HG02943 (cell line): ENCODE measurements at regions not wholly inside any gene's neighbourhood (a gene's known extent, or its start where the extent isn't known, plus 50 kb on each side); places are given as distances from the start of the nearest gene placed in this dataset.

Experiments
- ATAC-seq: cut with Tn5 transposase; IDR thresholded peaks from one replicate; pipeline ENCODE4 v1.9.1; 2021; ENCODE audit warnings: mild to moderate bottlenecking, low read depth, moderate library complexity; ENCODE audit not compliant: unreplicated experiment

GRCh38 chr6:147621263-147621662, 112.8 kb downstream of the SAMD5 start:
- ATAC-seq, result no peak

DNA sequence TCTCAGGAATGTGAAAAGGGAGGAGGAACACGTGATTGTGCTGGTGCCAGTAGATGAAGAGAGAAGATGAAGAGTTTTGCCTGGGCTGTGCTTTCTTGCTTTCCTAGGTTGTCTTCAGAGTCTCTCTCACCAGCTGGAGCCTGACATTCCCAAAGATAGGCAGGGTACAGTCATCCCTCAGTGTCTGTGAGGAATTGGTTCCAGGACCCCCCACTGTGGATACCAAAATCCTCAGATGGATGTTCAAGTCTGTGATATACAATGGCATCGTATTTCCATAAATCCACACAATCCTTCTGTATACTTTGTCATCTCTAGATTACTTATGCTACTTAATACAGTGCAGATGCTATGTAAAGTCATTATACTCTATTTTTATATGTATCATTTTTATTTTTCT, 113.5 kb downstream of the SAMD5 start:
- ATAC-seq, result no peak

DNA sequence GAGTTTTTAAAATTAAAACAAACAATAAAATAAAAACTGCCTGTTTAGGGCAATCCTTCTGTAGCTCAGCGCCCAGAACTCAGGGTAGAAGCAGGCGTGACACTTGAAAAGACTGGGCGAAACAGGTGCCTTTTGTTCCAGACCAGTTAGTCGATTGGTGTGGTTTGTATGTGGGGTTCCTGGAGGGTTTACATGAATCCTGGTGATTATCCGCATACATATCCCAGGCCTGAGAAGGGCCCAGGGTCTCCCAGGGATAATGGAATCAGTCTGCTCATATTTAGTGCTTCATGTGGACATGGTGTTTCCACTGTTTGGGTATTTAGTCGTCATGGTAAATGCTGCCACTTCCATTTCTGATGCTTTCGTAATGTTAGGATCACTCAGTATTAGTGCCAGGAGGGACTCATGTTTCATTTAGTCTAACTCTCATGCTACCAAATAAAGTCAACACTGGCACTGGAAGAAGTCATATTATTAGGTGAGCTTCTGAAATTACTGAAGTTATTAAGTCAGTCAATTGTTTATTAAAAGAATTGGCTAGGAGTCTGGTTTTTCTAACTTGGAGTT, 116.5 kb downstream of the SAMD5 start:
- no peak for ATAC-seq

DNA sequence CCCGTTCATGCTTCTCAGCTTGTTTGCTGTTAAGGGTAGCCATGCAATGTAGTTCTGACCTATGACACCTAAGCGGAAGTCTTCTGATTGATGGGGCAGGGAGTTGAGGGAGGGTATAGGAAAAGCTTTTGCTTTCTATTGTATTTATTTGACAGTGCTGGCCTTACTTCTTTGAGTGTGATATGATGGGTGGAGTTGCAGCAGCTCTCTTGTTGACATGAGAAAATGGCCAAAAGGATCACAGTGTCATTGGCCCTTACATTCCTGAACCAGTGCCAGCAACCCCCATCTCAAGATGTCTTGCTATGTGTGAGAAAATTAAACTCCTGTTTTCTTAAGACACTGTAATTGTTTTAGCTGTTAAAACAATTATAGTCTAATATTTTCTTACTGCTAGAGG, 117.5 kb downstream of the SAMD5 start:
- no peak for ATAC-seq

- no peak for ATAC-seq
These were observed 118.9 kb downstream of the SAMD5 start for GRCh38 chr6:147627411-147627810.

DNA sequence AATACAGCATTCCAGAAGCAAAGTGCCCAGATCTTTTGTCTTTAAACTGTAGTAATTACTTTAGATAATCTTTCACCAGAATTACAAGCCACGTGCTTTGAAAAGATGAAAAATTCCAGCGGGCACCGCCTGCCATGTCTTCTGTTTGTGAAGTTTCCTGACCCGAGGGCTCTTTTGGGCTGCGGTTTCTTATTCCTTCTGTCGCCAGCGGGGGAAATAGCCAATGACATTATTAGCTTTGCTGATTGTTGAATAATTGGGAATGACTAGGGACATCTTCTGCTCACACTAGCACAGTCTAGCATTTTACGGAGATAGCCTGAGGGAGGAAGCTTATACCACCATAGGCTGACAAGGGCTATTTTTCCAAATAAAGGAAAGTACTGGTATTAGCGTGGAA, 124.7 kb downstream of the SAMD5 start:
- no peak for ATAC-seq

DNA sequence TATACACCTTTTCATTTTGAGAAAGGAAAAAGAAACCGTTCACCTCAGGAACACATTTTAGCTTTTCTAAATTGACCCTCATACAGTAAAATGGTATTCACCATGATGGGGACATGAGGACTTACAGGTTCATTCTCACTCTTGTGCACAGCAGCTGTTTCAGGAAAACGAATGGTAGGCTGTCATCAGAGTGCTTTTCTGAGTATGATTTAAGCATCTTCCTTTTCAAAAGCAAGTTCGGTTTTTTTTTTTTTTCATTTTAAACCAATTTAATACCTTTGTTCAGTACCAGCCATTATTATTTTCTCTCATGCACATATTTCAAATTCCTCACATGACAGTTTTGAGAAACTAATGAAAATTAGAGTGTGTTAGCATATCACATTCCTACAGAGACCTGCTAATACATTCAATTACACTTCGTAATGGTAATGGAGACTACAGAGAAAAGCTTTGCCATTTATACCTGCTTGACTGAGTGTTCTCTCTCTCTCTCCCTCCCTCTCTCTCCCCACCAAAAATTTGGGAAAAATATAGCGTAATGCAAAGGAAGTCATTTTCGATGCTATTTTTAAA, 129.2 kb downstream of the SAMD5 start:
- no peak for ATAC-seq

GRCh38 chr6:147639279-147639678, 130.8 kb downstream of the SAMD5 start:
- no peak for ATAC-seq

GRCh38 chr6:147640606-147641005, 132.1 kb downstream of the SAMD5 start:
- ATAC-seq, result no peak

GRCh38 chr6:147641511-147641910, 133.0 kb downstream of the SAMD5 start:
- ATAC-seq, result no peak

DNA sequence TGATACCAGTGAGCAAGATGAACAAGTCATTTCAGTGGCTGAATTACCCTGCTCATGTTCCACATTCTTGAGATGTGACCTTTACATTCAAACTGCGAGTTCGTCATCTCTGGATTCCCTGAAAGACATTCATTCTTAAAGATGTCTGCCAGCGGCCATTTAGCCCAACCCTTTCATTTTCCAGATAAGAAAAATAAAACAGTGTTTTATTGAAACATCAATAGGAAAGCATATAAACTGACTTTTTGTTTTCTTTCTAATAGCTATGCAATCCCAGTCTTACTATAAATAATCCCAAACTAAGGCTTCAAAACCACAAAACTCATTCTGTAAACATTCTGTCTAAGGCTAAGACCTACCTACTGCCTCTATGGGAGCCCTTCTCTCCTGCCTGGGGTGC, 134.0 kb downstream of the SAMD5 start:
- ATAC-seq, result no peak

DNA sequence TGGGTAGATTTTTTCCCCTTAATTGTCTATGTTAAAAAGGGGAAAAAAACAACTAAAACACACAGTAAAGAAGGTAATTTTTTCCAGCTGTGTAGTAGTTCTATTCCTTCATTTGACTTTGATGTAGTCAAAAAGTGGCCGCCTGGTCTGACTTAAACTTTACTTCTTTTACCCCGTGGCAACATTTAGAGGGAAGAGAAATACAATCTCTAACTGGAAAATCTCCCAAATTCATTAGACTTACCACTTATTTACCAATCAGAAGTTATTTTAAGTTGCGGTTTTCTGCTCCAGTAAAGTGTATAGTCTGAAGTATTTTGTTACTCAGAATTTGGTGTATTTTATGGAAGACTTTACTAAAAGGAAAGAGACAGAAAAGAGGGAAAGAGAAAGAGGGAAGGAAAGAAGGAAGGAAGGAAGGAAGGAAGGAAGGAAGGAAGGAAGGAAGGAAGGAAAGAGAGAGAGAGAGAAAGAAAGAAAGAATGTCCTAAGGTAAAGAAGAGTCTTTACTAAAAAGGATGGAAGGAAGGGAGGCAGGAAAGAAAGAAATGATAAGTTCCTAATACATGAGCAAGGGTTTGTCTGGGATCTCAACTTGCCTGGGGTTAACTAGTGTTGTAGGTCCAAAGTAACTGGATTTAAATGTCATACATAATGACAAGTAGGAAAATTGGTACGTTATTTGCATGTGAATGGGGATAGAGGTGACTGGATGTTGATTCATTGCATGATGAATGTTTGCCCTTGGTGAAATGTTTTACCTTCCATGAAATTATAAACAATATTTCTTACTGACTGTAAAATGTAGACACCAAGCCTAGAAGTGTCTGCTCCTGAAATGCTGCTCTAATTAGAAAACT, 135.1 kb downstream of the SAMD5 start:
- no peak for ATAC-seq

DNA sequence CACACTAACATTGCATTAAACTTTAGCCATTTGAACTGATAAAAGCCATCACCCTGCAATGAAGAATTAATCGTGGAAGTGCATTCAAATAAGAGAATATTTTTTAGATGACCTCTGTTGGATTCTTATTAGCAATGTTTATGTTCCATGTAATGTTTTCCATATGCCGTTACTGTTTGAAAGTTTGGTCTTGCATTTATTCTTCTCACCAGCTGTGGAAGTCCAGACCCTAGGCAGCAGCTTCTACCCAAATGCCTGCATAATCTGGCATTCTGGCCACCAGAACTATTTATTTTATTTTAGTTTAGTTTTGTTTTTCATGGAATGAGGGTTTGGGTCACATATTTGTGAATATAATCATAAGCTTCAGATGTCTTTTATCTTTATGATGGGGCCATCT, 140.4 kb downstream of the SAMD5 start:
- ATAC-seq, result no peak

- no peak for ATAC-seq
These were observed 143.0 kb downstream of the SAMD5 start for GRCh38 chr6:147651249-147652063.

GRCh38 chr6:147653631-147654030, 145.1 kb downstream of the SAMD5 start:
- no peak for ATAC-seq

DNA sequence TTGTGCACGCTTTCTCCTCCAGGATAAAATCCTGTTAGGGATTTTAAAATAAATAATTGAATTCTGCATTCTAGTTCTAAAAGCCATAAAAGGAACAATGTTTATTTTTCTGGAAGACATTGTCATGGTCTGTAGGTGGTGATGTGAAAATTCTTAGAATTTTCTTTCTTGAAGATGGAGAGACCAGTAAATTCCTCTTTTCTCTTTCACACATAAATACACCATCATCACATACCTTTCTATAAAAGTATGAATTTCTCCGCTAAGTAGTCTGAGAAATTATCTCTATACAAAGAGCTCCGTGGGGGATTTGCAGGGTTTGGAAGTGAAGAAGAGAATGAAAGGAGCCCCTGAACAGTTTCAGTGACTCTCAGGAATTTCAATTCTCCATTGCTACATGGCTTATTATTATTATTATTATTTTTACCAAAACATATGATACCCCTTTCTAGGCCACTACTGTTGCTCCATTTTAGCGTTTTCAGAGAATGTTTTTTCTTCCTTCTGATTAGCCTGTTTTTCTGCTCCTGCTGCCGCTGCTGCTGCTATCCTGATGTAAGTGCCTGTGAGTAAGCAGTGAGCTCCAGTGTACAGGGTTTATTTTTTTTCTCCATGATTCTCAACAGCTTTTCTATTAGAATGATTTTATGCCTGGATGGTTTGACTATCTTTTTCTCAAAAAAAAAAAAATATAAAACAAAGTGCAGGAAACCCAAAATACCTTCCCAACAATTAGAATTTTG, 145.8 kb downstream of the SAMD5 start:
- ATAC-seq, result no peak

- ATAC-seq, result no peak
These were observed 152.1 kb downstream of the SAMD5 start for GRCh38 chr6:147660334-147661311.

GRCh38 chr6:147662646-147663045, 154.2 kb downstream of the SAMD5 start:
- no peak for ATAC-seq

DNA sequence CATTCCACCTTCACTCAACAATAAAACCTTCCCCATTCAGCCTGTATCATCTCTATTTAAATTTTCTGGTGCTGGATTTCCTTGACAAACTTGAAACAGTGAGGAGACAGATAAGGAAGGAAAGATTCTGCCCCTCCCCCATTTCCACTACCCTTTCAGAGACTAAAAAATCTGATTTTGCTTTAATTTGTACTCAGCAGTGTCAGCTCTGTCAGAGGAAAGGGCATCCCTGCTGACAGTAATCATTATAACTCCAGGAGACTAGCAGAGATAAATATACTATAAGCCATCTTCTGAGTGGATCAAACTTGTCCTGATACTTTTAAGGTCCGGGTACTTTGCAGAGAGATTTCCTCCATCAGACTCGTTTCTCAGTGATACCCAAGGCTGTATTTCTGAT, 155.6 kb downstream of the SAMD5 start:
- ATAC-seq, result no peak
